ENCODE measurements at regions not wholly inside any gene's neighbourhood (a gene's known extent, or its start where the extent isn't known, plus 50 kb on each side); places are given as distances from the start of the nearest gene placed in this dataset.

DNA sequence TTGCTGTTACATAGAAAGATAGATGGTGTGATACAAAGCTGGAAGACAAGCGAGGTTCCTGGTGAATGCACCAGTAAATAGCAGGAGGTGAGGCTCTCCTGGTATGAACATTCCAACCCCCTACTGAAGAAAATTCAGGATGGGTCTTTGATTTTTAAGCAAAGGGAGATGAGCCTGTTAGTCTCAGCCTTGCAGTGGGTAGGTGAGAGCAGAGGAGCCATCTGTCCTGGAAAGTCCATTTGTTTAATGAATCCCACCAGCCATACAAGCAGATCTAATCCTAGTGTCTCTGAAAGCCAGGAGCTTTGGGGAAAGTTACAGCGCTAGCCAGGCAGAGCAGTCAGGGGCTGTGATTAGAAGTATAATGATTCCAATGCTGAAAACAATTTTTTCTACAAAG, 234.8 kb upstream of the FOXN3 start:
- no peak for DNase-seq (ENCODE audit: low read depth)
- H3K4me3 ChIP-seq (ENCODE audit: low read depth, low read length), result no peak overlapping the region
- in situ Hi-C loops (cut with HindIII; ENCODE audit: low sequenced_read_pairs), result no loop called here
- TF ChIP-seq, protein P1, sequence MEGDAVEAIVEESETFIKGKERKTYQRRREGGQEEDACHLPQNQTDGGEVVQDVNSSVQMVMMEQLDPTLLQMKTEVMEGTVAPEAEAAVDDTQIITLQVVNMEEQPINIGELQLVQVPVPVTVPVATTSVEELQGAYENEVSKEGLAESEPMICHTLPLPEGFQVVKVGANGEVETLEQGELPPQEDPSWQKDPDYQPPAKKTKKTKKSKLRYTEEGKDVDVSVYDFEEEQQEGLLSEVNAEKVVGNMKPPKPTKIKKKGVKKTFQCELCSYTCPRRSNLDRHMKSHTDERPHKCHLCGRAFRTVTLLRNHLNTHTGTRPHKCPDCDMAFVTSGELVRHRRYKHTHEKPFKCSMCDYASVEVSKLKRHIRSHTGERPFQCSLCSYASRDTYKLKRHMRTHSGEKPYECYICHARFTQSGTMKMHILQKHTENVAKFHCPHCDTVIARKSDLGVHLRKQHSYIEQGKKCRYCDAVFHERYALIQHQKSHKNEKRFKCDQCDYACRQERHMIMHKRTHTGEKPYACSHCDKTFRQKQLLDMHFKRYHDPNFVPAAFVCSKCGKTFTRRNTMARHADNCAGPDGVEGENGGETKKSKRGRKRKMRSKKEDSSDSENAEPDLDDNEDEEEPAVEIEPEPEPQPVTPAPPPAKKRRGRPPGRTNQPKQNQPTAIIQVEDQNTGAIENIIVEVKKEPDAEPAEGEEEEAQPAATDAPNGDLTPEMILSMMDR (IDR thresholded peaks at IDR 0.05; ENCODE audit: low read depth, low read length, missing control alignments), result no peak

DNA sequence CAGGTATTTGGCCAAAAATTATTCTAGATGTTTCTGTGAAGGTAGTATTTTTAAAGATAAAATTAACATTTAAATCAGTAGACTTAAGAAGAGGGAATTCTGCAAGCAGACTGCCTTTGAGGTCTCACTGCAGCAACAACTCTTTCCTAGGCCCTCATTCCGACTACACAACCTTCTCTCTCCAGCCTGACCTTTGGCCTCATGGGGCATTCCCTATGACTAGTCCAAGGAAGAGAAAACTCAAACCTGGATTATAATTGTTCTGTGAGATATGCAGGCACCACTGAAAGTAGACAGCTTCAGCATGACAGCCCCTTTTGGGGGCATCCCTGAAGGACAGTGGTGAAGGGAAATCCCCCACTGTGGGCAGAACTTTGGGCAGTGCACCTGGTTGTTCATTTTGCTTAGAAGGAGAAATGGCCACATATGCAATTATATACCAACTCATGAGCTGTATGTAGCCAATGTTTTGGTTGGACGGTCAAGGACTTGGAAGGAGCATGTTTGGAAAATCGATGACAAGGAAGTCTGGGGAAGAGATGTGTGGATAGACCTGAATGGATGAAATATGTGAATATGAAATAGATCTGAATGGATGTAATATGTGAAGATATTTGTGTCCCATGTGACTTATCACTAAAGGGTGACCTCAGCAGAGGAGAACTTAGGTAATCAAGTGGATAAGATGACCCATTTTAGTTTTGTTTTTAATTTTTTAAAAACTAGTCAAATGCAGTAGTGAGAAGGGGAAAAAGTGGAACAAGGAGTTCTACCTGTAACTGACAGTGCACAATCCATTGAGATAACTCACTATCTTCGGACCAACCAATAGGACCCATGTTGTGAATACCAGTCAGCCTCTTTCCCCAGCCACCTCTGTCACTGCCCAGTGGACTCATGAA, 233.3 kb upstream of the FOXN3 start:
- H3K4me3 ChIP-seq (ENCODE audit: low read depth, low read length), result no peak overlapping the region
- in situ Hi-C loops (cut with HindIII; ENCODE audit: low sequenced_read_pairs), result no loop called here
- no peak for DNase-seq (ENCODE audit: low read depth)
- TF ChIP-seq, protein P1 (IDR thresholded peaks at IDR 0.05; ENCODE audit: low read depth, low read length, missing control alignments), result no peak

DNA sequence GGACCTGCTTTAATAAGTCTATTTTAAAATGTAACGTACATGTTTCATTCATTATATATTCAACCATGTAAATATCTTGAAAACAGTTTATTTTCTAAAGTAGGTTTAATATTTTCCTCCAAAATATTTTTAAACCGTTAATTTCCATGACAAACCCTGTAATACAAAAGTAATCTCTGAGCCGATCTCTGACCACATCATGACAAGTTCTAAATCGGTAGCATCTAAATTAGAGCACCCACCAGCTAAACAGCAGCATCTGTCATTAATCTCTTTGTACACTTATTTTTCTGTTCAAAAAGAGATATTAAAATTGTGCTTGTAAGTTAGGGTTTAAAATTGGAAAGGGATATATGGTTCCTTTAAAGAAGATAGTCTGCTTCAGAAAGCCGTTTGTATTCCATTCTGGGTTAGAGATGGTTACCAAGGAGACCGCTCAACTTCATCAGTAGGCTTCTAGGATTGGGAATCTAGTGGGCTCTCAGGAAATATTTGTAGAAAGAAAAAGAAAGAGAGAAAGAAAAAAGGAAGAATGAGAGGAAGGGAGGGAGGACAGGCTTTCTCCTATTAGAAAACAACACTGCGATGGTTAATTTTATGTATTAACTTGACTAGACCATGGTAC, 232.5 kb upstream of the FOXN3 start:
- H3K4me3 ChIP-seq (ENCODE audit: low read depth, low read length), result no peak overlapping the region

DNA sequence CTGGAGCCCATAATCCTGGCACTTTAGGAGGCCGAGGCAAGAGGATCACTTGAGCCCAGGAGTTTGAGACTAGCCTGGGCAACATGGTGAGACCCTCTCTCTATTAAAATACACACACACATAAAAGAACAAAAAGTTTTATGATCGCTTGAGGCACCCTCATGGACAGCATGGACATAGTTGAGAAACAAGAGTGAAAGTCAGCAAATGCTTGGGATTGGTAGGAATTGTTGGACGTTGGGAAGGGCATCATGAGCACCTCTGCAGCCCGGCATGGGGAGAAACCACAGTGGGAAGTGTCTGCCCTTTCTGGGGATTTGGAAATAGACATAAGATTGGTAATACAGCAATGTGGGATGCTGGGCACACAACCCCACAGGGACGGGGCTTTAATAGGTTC, 231.9 kb upstream of the FOXN3 start:
- no peak for DNase-seq (ENCODE audit: low read depth)
- TF ChIP-seq, protein P1 (IDR thresholded peaks at IDR 0.05; ENCODE audit: low read depth, low read length, missing control alignments), result no peak
- in situ Hi-C loops (cut with HindIII; ENCODE audit: low sequenced_read_pairs), result no loop called here
- H3K4me3 ChIP-seq (ENCODE audit: low read depth, low read length), result no peak overlapping the region

More for the DNA sequence above, 232.5 kb upstream of the FOXN3 start:
- TF ChIP-seq, protein P1 (IDR thresholded peaks at IDR 0.05; ENCODE audit: low read depth, low read length, missing control alignments), result no peak
- DNase-seq (ENCODE audit: low read depth), result no peak
- in situ Hi-C loops (cut with HindIII; ENCODE audit: low sequenced_read_pairs), result no loop called here

DNA sequence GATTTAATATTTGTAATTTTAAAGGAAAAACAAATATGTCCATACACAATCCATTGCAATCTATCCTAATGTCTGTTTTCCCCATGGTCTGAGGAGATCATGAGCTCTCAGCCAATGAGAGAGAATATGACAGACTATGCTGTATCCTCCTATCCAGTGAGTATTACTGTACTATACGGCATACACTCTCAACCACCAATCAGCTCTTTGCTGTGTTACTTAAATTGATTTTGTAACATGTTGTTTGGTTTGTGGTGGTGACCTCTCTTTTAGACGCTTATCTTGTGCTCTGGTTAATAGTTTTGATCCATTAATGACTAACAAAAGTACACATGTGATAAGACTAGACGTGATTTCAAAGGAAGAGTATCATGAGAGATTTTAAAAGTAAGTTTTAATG, 231.5 kb upstream of the FOXN3 start:
- H3K4me3 ChIP-seq (ENCODE audit: low read depth, low read length), result no peak overlapping the region
- in situ Hi-C loops (cut with HindIII; ENCODE audit: low sequenced_read_pairs), result no loop called here
- no peak for DNase-seq (ENCODE audit: low read depth)
- TF ChIP-seq, protein P1 (IDR thresholded peaks at IDR 0.05; ENCODE audit: low read depth, low read length, missing control alignments), result no peak

DNA sequence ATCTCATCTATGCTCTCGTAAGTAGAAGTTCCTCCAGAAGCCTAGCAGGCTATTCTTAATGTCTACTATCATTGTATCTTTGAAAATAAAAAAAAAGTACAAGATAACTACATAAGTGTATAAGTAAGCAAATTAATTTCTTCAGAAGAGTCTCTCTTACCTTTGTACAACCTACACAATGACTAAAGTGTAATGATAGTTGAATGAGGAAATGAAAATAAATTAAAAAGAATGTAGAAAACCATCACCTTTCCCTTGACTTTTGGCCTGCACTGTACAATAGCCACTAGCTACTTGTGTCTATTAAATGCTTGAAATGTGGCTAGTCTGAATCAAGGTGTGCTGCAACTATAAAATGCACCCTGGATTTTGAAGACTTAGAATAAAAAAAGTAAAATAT, 229.9 kb upstream of the FOXN3 start:
- in situ Hi-C loops (cut with HindIII; ENCODE audit: low sequenced_read_pairs), result no loop called here
- no peak for DNase-seq (ENCODE audit: low read depth)
- H3K4me3 ChIP-seq (ENCODE audit: low read depth, low read length), result no peak overlapping the region
- TF ChIP-seq, protein P1 (IDR thresholded peaks at IDR 0.05; ENCODE audit: low read depth, low read length, missing control alignments), result no peak
